HG02678 (cell line): ENCODE measurements at regions not wholly inside any gene's neighbourhood (a gene's known extent, or its start where the extent isn't known, plus 50 kb on each side); places are given as distances from the start of the nearest gene placed in this dataset.

Source experiments
- ATAC-seq: cut with Tn5 transposase; IDR thresholded peaks from one replicate; pipeline ENCODE4 v1.9.1; 2021; ENCODE audit warnings: mild to moderate bottlenecking, moderate library complexity; ENCODE audit not compliant: unreplicated experiment

- ATAC-seq = no peak
Observed at GRCh38 chr6:9499709-9500108, 915.2 kb downstream of the TFAP2A start.

GRCh38 chr6:9496837-9497236, 918.0 kb downstream of the TFAP2A start:
- ATAC-seq = no peak

GRCh38 chr6:9494864-9495263, 920.0 kb downstream of the TFAP2A start:
- no peak for ATAC-seq

GRCh38 chr6:9492790-9493189, 922.1 kb downstream of the TFAP2A start:
- ATAC-seq = no peak

- no peak for ATAC-seq
Observed at GRCh38 chr6:9487128-9487527, 927.7 kb downstream of the TFAP2A start.

GRCh38 chr6:9485992-9486391, 928.9 kb downstream of the TFAP2A start:
- no peak for ATAC-seq

- no peak for ATAC-seq
Observed at GRCh38 chr6:9484686-9485085, 930.2 kb downstream of the TFAP2A start.

GRCh38 chr6:9484091-9484490, 930.8 kb downstream of the TFAP2A start:
- no peak for ATAC-seq

- no peak for ATAC-seq
Observed at GRCh38 chr6:9482030-9482738, 932.7 kb downstream of the TFAP2A start.

GRCh38 chr6:9481292-9482029, 933.4 kb downstream of the TFAP2A start:
- no peak for ATAC-seq

- ATAC-seq = no peak
Observed at GRCh38 chr6:9468277-9468676, 946.6 kb downstream of the TFAP2A start.

- no peak for ATAC-seq
Observed at GRCh38 chr6:9467741-9468140, 947.1 kb downstream of the TFAP2A start.

- ATAC-seq = no peak
Observed at GRCh38 chr6:9464583-9464982, 950.3 kb downstream of the TFAP2A start.

- no peak for ATAC-seq
Observed at GRCh38 chr6:9463311-9463710, 951.6 kb downstream of the TFAP2A start.

- ATAC-seq = no peak
Observed at GRCh38 chr6:9461188-9461587, 953.7 kb downstream of the TFAP2A start.

- ATAC-seq = no peak
Observed at GRCh38 chr6:9458424-9458823, 956.5 kb downstream of the TFAP2A start.

- no peak for ATAC-seq
Observed at GRCh38 chr6:9455864-9456658, 958.8 kb downstream of the TFAP2A start.

- ATAC-seq = no peak
Observed at GRCh38 chr6:9439621-9440330, 975.1 kb downstream of the TFAP2A start.

- ATAC-seq = no peak
Observed at GRCh38 chr6:9437836-9438235, 977.0 kb downstream of the TFAP2A start.

GRCh38 chr6:9435281-9435680, 979.6 kb downstream of the TFAP2A start:
- no peak for ATAC-seq

GRCh38 chr6:9431945-9432344, 982.9 kb downstream of the TFAP2A start:
- no peak for ATAC-seq
